ENCODE measurements at regions not wholly inside any gene's neighbourhood (a gene's known extent, or its start where the extent isn't known, plus 50 kb on each side); places are given as distances from the start of the nearest gene placed in this dataset.

DNA sequence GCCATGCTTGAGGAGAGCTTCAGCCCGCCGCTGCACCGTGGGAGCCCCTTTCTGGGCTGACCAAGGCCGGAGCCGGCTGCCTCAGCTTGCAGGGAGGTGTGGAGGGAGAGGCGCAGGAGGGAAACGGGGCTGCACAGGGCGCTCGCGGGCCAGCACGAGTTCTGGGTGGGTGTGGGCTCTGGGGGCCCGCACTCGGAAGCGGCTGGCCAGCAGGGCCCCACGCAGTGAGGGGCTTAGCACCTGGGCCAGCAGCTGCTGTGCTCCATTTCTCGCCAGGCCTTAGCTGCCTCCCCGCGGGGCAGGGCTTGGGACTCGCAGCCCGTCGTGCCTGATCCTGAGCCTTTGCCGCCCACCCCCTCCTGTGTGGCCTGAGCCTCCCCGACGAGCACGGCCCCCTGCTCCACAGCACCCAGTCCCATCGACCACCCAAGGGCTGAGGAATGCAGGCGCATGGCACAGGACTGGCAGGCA, 1554.0 kb downstream of the KCNT2 start:
- no peaks in the 10 kb centered on the region for H3K36me3 ChIP-seq
- no peak overlapping the region for H3K4me3 ChIP-seq
- H3K27me3 ChIP-seq = no peaks in the 10 kb centered on the region
- no peak overlapping the region for H3K27ac ChIP-seq
- no peaks in the 10 kb centered on the region for H3K4me1 ChIP-seq
- TF ChIP-seq POLR2A (IDR thresholded peaks at IDR 0.05) (no peak), EP300 (IDR thresholded peaks at IDR 0.05) (no peak)
- TF ChIP-seq, protein P1, sequence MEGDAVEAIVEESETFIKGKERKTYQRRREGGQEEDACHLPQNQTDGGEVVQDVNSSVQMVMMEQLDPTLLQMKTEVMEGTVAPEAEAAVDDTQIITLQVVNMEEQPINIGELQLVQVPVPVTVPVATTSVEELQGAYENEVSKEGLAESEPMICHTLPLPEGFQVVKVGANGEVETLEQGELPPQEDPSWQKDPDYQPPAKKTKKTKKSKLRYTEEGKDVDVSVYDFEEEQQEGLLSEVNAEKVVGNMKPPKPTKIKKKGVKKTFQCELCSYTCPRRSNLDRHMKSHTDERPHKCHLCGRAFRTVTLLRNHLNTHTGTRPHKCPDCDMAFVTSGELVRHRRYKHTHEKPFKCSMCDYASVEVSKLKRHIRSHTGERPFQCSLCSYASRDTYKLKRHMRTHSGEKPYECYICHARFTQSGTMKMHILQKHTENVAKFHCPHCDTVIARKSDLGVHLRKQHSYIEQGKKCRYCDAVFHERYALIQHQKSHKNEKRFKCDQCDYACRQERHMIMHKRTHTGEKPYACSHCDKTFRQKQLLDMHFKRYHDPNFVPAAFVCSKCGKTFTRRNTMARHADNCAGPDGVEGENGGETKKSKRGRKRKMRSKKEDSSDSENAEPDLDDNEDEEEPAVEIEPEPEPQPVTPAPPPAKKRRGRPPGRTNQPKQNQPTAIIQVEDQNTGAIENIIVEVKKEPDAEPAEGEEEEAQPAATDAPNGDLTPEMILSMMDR (IDR thresholded peaks at IDR 0.05) = no peak
- 94 to 99% methylated on average over 16 to 26 of the region's 27 CpGs for WGBS, 2 donors
- H3K9me3 ChIP-seq = peaks cover 0 to 3% (median 0%) of the 10 kb centered on the region in 4 donors
- DNase-seq (ENCODE audit: low spot score in 2 of 2) = no peak

DNA sequence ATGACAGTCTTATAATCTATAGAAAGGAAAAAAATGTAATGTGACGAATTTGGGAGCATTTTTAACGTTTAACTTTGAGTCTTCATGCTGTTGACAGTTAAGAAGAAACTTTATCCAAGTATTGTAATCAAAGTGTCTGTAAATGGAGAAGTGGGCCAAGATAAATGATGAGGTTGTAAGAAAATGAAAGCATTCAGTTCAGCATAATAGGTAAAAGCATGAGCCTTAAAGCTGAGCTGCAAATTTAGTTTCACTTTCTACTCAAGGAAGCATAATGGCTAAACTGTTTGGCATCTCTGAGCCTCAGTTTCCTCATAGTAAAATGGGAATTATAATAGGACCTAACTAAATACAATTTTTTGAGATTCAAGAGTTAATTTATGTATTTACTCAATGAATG, 1554.8 kb downstream of the KCNT2 start:
- Histone ChIP-seq H3K27ac (no peak overlapping the region), H3K36me3 (no peaks in the 10 kb centered on the region), H3K4me1 (no peaks in the 10 kb centered on the region), H3K4me3 (no peak overlapping the region), H3K9me3 (peaks cover 0 to 3% (median 0%) of the 10 kb centered on the region in 4 donors), H3K27me3 (no peaks in the 10 kb centered on the region)
- WGBS, 2 donors = 55 to 63% methylated on average over 2 of the region's 2 CpGs
- TF ChIP-seq POLR2A (IDR thresholded peaks at IDR 0.05) (no peak), EP300 (IDR thresholded peaks at IDR 0.05) (no peak)
- TF ChIP-seq, protein P1 (IDR thresholded peaks at IDR 0.05) = no peak
- DNase-seq (ENCODE audit: low spot score in 2 of 2) = no peak

DNA sequence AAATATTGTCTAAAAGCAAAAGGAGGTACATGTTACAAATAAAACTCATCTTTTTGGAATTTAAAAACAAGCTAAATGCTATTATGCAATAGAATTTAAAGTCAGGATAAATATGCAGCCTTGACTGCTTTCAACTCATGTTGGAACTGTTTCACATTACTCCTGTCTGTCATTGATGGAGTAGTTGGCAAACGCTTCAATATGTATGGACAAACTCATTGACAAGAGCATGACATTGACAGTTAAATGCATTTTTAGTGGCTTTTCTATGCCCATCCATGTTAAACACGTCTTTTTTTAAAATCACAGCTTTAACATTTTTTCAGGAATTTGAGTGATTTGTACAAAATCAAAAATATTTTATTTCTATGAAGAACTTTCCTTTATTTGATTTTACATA, 1560.5 kb downstream of the KCNT2 start:
- 84 to 87% methylated on average over 2 of the region's 2 CpGs for WGBS, 2 donors

DNA sequence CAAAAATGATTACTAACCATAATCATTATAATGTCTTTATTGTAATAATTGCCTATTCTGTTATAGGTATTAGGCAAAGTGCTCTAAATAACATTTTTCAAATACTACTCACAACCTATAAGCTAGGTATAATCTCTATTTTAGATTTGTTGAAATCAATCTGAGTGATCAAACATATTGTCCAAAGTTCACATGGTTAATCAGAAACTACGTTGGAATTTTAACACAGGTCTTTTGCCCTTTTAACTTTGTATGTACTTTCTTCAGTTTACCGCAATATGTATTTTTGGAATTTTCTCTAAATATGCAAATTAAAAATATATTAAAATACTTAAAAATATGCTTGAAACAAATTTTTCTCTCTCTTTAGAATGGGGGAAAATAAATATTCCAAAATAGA, 1563.2 kb downstream of the KCNT2 start:
- Histone ChIP-seq H3K27ac (no peak overlapping the region), H3K27me3 (no peaks in the 10 kb centered on the region), H3K4me1 (no peaks in the 10 kb centered on the region), H3K36me3 (no peaks in the 10 kb centered on the region), H3K4me3 (no peak overlapping the region), H3K9me3 (no peaks in the 10 kb centered on the region)
- TF ChIP-seq EP300 (IDR thresholded peaks at IDR 0.05) = no peak
- TF ChIP-seq, protein P1 (IDR thresholded peaks at IDR 0.05) = no peak
- no peak for TF ChIP-seq POLR2A (IDR thresholded peaks at IDR 0.05)
- WGBS, 2 donors = 83 to 90% methylated on average over 2 of the region's 2 CpGs
- no peak for DNase-seq (ENCODE audit: low spot score in 2 of 2)

More for the DNA sequence above, 1560.5 kb downstream of the KCNT2 start:
- no peak overlapping the region for H3K27ac ChIP-seq
- no peaks in the 10 kb centered on the region for H3K36me3 ChIP-seq
- no peaks in the 10 kb centered on the region for H3K9me3 ChIP-seq
- TF ChIP-seq, protein P1 (IDR thresholded peaks at IDR 0.05) = no peak
- TF ChIP-seq POLR2A (IDR thresholded peaks at IDR 0.05) (no peak), EP300 (IDR thresholded peaks at IDR 0.05) (no peak)
- no peak overlapping the region for H3K4me3 ChIP-seq
- no peaks in the 10 kb centered on the region for H3K4me1 ChIP-seq
- no peak for DNase-seq (ENCODE audit: low spot score in 2 of 2)
- no peaks in the 10 kb centered on the region for H3K27me3 ChIP-seq

DNA sequence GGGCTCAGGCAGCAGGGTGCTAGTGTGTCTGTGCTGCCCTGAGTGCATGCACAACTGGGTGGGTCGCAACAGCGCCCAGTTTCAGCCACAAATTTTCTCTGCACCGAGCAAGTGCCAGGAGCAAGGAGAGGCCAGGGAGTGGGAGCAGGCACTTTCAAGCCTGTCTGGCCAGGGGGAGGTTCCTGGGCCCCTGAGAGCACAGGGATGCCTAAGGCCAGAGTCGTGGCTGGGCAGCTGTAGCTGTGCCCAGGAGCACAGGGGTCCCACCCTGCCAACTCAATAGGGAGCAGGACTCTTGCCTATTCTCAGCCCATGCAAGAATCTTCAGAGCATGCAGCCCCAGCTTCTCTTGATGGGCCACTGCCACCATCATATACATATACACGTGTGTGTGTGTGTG, 1577.4 kb downstream of the KCNT2 start:
- H3K27me3 ChIP-seq = no peaks in the 10 kb centered on the region
- DNase-seq (ENCODE audit: low spot score in 2 of 2) = no peak
- 83 to 84% methylated on average over 5 of the region's 5 CpGs for WGBS, 2 donors
- peaks cover 0 to 11% (median 0%) of the 10 kb centered on the region in 4 donors for H3K9me3 ChIP-seq
- TF ChIP-seq EP300 (IDR thresholded peaks at IDR 0.05) (no peak), POLR2A (IDR thresholded peaks at IDR 0.05) (no peak)
- TF ChIP-seq, protein P1 (IDR thresholded peaks at IDR 0.05) = no peak
- H3K4me1 ChIP-seq = no peaks in the 10 kb centered on the region
- H3K4me3 ChIP-seq = no peak overlapping the region
- no peaks in the 10 kb centered on the region for H3K36me3 ChIP-seq
- H3K27ac ChIP-seq = no peak overlapping the region
